ENCODE measurements at regions not wholly inside any gene's neighbourhood (a gene's known extent, or its start where the extent isn't known, plus 50 kb on each side); places are given as distances from the start of the nearest gene placed in this dataset.

DNA sequence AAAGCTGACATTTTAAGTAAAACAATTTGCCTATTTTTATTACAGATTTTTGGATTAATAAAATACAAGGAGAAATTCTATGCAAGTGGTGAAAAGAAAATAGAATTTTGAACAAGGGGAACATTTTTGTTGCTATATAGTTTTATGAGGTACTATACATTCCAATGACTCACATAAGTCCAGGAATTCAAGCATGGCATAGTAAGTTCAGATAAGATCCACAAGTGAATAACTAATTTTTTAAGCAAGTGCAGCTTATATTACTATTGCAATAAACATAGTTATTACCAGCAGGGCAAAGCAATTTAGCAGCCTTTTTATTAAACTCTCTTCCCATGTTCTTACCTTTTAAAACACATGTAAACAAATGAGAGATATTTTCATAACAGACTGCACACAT is 1123.5 kb upstream of the LRRN3 start:
- Histone ChIP-seq H3K4me3 (ENCODE audit: low read depth, low read length) (no peak overlapping the region), H3K36me3 (ENCODE audit: control insufficient read depth, insufficient read depth, low read length) (no peaks in the 10 kb centered on the region), H3K27me3 (ENCODE audit: control insufficient read depth, insufficient read depth, low read length) (no peaks in the 10 kb centered on the region)
- FAIRE-seq (no peak), DNase-seq (ENCODE audit: low read depth) (peak; percentile 13)
- TF ChIP-seq, protein P1, sequence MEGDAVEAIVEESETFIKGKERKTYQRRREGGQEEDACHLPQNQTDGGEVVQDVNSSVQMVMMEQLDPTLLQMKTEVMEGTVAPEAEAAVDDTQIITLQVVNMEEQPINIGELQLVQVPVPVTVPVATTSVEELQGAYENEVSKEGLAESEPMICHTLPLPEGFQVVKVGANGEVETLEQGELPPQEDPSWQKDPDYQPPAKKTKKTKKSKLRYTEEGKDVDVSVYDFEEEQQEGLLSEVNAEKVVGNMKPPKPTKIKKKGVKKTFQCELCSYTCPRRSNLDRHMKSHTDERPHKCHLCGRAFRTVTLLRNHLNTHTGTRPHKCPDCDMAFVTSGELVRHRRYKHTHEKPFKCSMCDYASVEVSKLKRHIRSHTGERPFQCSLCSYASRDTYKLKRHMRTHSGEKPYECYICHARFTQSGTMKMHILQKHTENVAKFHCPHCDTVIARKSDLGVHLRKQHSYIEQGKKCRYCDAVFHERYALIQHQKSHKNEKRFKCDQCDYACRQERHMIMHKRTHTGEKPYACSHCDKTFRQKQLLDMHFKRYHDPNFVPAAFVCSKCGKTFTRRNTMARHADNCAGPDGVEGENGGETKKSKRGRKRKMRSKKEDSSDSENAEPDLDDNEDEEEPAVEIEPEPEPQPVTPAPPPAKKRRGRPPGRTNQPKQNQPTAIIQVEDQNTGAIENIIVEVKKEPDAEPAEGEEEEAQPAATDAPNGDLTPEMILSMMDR (IDR thresholded peaks at IDR 0.05; ENCODE audit: insufficient read depth, low read length, severe bottlenecking): no peak

DNA sequence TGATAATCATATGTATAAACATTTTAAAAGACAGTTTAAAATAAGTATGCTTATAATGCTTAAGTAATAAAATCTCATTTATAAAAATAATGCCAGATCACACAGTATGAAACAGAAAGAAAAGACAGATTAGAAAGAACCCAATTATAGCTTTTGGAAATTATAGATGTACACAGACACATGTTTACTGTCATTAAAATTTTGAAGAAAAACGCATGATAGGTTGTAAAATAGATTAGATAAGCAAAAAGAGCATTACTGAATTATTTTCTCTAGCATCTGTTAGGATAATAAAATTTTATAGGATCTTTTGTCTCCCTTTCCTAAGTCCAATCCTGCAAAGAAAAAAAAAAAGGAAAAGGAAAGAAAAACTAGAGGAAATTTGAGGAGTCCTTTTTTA is 1107.3 kb upstream of the LRRN3 start:
- TF ChIP-seq, protein P1 (IDR thresholded peaks at IDR 0.05; ENCODE audit: insufficient read depth, low read length, severe bottlenecking): no peak
- no peak overlapping the region for H3K4me3 ChIP-seq (ENCODE audit: low read depth, low read length)
- no peak for DNase-seq (ENCODE audit: low read depth)
- FAIRE-seq: no peak
- no peaks in the 10 kb centered on the region for H3K36me3 ChIP-seq (ENCODE audit: control insufficient read depth, insufficient read depth, low read length)
- no peaks in the 10 kb centered on the region for H3K27me3 ChIP-seq (ENCODE audit: control insufficient read depth, insufficient read depth, low read length)

DNA sequence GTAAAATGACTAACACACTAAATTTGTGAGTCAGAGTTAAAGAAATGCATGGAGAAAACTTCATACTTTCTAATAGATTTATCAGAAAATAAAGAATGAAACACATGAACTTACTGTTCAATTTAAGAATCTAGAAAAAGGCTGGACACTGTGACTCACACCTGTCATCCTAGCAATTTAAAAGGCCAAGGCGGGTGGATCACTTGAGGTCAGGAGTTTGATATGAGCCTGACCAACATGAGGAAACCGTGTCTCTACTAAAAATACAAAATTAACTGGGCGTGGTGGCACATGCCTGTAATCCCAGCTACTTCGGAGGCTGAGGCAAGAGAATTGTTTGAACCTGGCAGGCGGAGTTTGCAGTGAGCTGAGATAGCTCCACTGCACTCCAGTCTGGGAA is 1106.2 kb upstream of the LRRN3 start:
- FAIRE-seq (no peak), DNase-seq (ENCODE audit: low read depth) (peak; percentile 27)

DNA sequence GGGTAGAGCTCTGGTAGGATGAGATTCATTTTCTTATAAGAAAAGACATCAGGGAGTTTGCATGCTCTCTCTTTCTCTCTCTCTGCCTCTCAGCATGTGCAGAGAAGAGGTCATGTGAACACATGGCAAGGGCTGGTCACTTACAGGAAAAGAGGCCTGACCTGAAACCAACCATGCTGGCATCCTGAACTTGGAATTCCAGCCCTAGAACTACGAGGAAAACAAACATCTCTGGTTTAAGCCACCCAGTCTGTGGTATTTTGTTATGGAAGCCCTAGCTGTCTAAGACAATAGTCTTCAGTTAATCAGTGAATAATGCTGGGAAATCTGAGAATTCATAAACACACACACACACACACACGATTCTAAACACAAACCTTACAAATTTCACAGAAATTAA is 1104.2 kb upstream of the LRRN3 start:
- no peaks in the 10 kb centered on the region for H3K36me3 ChIP-seq (ENCODE audit: control insufficient read depth, insufficient read depth, low read length)
- no peak overlapping the region for H3K4me3 ChIP-seq (ENCODE audit: low read depth, low read length)
- H3K27me3 ChIP-seq (ENCODE audit: control insufficient read depth, insufficient read depth, low read length): no peaks in the 10 kb centered on the region
- DNase-seq (ENCODE audit: low read depth) (no peak), FAIRE-seq (no peak)
- TF ChIP-seq, protein P1 (IDR thresholded peaks at IDR 0.05; ENCODE audit: insufficient read depth, low read length, severe bottlenecking): no peak

More for the DNA sequence above, 1106.2 kb upstream of the LRRN3 start:
- TF ChIP-seq, protein P1 (IDR thresholded peaks at IDR 0.05; ENCODE audit: insufficient read depth, low read length, severe bottlenecking): no peak
- Histone ChIP-seq H3K27me3 (ENCODE audit: control insufficient read depth, insufficient read depth, low read length) (no peaks in the 10 kb centered on the region), H3K36me3 (ENCODE audit: control insufficient read depth, insufficient read depth, low read length) (no peaks in the 10 kb centered on the region), H3K4me3 (ENCODE audit: low read depth, low read length) (no peak overlapping the region)

DNA sequence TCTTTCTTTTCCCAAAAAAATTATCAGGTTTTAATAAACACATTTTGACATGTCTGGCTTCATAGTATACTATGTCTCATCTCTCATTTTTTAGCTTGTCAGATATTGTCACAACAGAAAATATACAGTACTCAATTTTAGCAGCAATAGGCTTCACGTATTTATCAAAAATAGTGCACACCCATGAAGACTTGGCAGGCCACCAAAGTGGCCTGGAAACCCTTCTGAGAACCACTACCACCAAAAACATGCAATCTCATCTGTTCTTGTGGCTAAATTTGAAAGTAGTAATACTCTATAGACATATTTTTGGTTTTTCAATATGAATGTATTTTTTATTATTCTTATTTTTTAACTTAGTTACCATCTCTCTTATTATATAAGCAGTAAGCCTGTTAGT is 1094.5 kb upstream of the LRRN3 start:
- no peak for FAIRE-seq
- DNase-seq (ENCODE audit: low read depth): no peak
- no peaks in the 10 kb centered on the region for H3K36me3 ChIP-seq (ENCODE audit: control insufficient read depth, insufficient read depth, low read length)
- H3K4me3 ChIP-seq (ENCODE audit: low read depth, low read length): no peak overlapping the region
- H3K27me3 ChIP-seq (ENCODE audit: control insufficient read depth, insufficient read depth, low read length): no peaks in the 10 kb centered on the region
- TF ChIP-seq, protein P1 (IDR thresholded peaks at IDR 0.05; ENCODE audit: insufficient read depth, low read length, severe bottlenecking): no peak

DNA sequence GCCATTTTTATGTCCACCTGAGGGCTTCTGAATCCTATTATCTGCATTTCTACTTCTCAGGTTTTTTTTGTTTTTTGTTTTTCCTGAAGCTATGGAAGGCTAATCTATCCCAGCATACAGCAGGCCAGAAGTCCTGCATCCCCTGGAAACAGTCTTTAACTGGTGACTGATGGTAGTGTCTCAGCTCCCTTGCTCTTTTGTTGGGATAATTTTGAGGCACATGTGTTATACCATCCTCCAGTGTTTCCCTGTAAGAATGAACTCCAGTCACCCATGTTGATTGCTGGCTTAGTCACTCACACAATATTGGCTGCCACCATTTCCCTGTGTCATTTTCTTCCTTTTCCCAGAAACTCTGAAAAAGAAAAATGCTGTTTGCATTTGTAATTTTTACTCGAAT is 1094.0 kb upstream of the LRRN3 start:
- TF ChIP-seq, protein P1 (IDR thresholded peaks at IDR 0.05; ENCODE audit: insufficient read depth, low read length, severe bottlenecking): no peak
- no peak overlapping the region for H3K4me3 ChIP-seq (ENCODE audit: low read depth, low read length)
- no peaks in the 10 kb centered on the region for H3K27me3 ChIP-seq (ENCODE audit: control insufficient read depth, insufficient read depth, low read length)
- DNase-seq (ENCODE audit: low read depth) (no peak), FAIRE-seq (no peak)
- no peaks in the 10 kb centered on the region for H3K36me3 ChIP-seq (ENCODE audit: control insufficient read depth, insufficient read depth, low read length)

All from bronchial epithelial cell (primary cell).